ENCODE measurements at regions not wholly inside any gene's neighbourhood (a gene's known extent, or its start where the extent isn't known, plus 50 kb on each side); places are given as distances from the start of the nearest gene placed in this dataset.

DNA sequence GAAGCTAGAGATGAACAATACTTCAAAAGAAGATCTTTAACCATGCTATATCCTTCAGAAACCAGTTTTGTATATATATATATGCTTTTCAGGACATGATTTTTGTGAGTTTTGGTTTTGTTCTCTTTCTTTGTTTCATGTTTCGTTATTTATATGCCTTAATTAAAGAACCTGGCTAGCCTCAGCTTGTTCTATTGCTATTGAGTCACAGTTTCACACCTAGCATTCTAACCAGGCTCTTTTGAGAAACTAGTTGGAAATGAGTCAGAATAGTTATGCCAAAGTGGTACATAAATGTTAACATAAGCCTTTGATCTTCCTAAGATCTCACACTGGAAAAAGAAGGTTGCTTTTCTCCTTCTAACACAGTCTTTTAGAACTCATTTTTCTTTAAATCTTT lies 1925.2 kb downstream of the OLFM4 start:
- TF ChIP-seq CTCF (IDR thresholded peaks at IDR 0.05) (no peak), POLR2A (IDR thresholded peaks at IDR 0.05) (no peak)

All from thyroid gland (tissue), 4 donors.